ENCODE measurements at regions not wholly inside any gene's neighbourhood (a gene's known extent, or its start where the extent isn't known, plus 50 kb on each side); places are given as distances from the start of the nearest gene placed in this dataset.

GRCh38 chr3:173253471-173253870 lies 112.4 kb upstream of the SPATA16 start:
- TF ChIP-seq CTCF (IDR thresholded peaks at IDR 0.05) (no peak), POLR2AphosphoS5 (IDR thresholded peaks at IDR 0.05; ENCODE audit: low read depth, low read length) (no peak)

Data from Panc1 (cell line).